ENCODE measurements at regions not wholly inside any gene's neighbourhood (a gene's known extent, or its start where the extent isn't known, plus 50 kb on each side); places are given as distances from the start of the nearest gene placed in this dataset.

GRCh38 chr22:49042877-49043859 lies 784.5 kb downstream of the BRD1 start:
- Histone ChIP-seq H3K4me1 (ENCODE audit: control insufficient read depth in 1 of 2, insufficient read depth in 2 of 2, low read length in 2 of 2) (no peaks in the 10 kb centered on the region), H3K9me3 (ENCODE audit: control insufficient read depth in 1 of 2, low read length in 2 of 2) (no peaks in the 10 kb centered on the region), H3K27ac (ENCODE audit: low read depth, low read length) (no peak overlapping the region), H3K27me3 (ENCODE audit: control insufficient read depth in 1 of 2, insufficient read depth in 2 of 2, low read length in 2 of 2) (no peaks in the 10 kb centered on the region), H3K4me3 (ENCODE audit: low read depth in 1 of 2, low read length in 2 of 2) (no peak overlapping the region), H3K9ac (ENCODE audit: low read depth in 1 of 2, low read length in 2 of 2) (no peak overlapping the region), H3K36me3 (ENCODE audit: control insufficient read depth in 1 of 2, insufficient read depth in 2 of 2, low read length in 2 of 2) (no peaks in the 10 kb centered on the region)

- no peaks in the 10 kb centered on the region for H3K9me3 ChIP-seq (ENCODE audit: control insufficient read depth in 1 of 2, low read length in 2 of 2)
- H3K4me1 ChIP-seq (ENCODE audit: control insufficient read depth in 1 of 2, insufficient read depth in 2 of 2, low read length in 2 of 2), result no peaks in the 10 kb centered on the region
- no peak overlapping the region for H3K27ac ChIP-seq (ENCODE audit: low read depth, low read length)
- H3K27me3 ChIP-seq (ENCODE audit: control insufficient read depth in 1 of 2, insufficient read depth in 2 of 2, low read length in 2 of 2), result no peaks in the 10 kb centered on the region
- H3K36me3 ChIP-seq (ENCODE audit: control insufficient read depth in 1 of 2, insufficient read depth in 2 of 2, low read length in 2 of 2), result no peaks in the 10 kb centered on the region
- H3K4me3 ChIP-seq (ENCODE audit: low read depth in 1 of 2, low read length in 2 of 2), result no peak overlapping the region
- no peak overlapping the region for H3K9ac ChIP-seq (ENCODE audit: low read depth in 1 of 2, low read length in 2 of 2)
Measured at GRCh38 chr22:49042066-49042465, 785.6 kb downstream of the BRD1 start.

GRCh38 chr22:49040754-49041467 lies 786.8 kb downstream of the BRD1 start:
- Histone ChIP-seq H3K4me3 (ENCODE audit: low read depth in 1 of 2, low read length in 2 of 2) (no peak overlapping the region), H3K27ac (ENCODE audit: low read depth, low read length) (no peak overlapping the region)

GRCh38 chr22:49040111-49040510 lies 787.6 kb downstream of the BRD1 start:
- Histone ChIP-seq H3K4me3 (ENCODE audit: low read depth in 1 of 2, low read length in 2 of 2) (no peak overlapping the region), H3K27me3 (ENCODE audit: control insufficient read depth in 1 of 2, insufficient read depth in 2 of 2, low read length in 2 of 2) (no peaks in the 10 kb centered on the region), H3K27ac (ENCODE audit: low read depth, low read length) (no peak overlapping the region), H3K4me1 (ENCODE audit: control insufficient read depth in 1 of 2, insufficient read depth in 2 of 2, low read length in 2 of 2) (no peaks in the 10 kb centered on the region), H3K36me3 (ENCODE audit: control insufficient read depth in 1 of 2, insufficient read depth in 2 of 2, low read length in 2 of 2) (no peaks in the 10 kb centered on the region), H3K9me3 (ENCODE audit: control insufficient read depth in 1 of 2, low read length in 2 of 2) (no peaks in the 10 kb centered on the region), H3K9ac (ENCODE audit: low read depth in 1 of 2, low read length in 2 of 2) (no peak overlapping the region)

More at GRCh38 chr22:49040754-49041467, 786.8 kb downstream of the BRD1 start:
- Histone ChIP-seq H3K9me3 (ENCODE audit: control insufficient read depth in 1 of 2, low read length in 2 of 2) (no peaks in the 10 kb centered on the region), H3K9ac (ENCODE audit: low read depth in 1 of 2, low read length in 2 of 2) (no peak overlapping the region), H3K36me3 (ENCODE audit: control insufficient read depth in 1 of 2, insufficient read depth in 2 of 2, low read length in 2 of 2) (no peaks in the 10 kb centered on the region), H3K4me1 (ENCODE audit: control insufficient read depth in 1 of 2, insufficient read depth in 2 of 2, low read length in 2 of 2) (no peaks in the 10 kb centered on the region), H3K27me3 (ENCODE audit: control insufficient read depth in 1 of 2, insufficient read depth in 2 of 2, low read length in 2 of 2) (no peaks in the 10 kb centered on the region)

GRCh38 chr22:49039625-49040024 lies 788.0 kb downstream of the BRD1 start:
- Histone ChIP-seq H3K4me1 (ENCODE audit: control insufficient read depth in 1 of 2, insufficient read depth in 2 of 2, low read length in 2 of 2) (no peaks in the 10 kb centered on the region), H3K9ac (ENCODE audit: low read depth in 1 of 2, low read length in 2 of 2) (no peak overlapping the region), H3K27me3 (ENCODE audit: control insufficient read depth in 1 of 2, insufficient read depth in 2 of 2, low read length in 2 of 2) (no peaks in the 10 kb centered on the region), H3K27ac (ENCODE audit: low read depth, low read length) (no peak overlapping the region), H3K36me3 (ENCODE audit: control insufficient read depth in 1 of 2, insufficient read depth in 2 of 2, low read length in 2 of 2) (no peaks in the 10 kb centered on the region), H3K9me3 (ENCODE audit: control insufficient read depth in 1 of 2, low read length in 2 of 2) (no peaks in the 10 kb centered on the region), H3K4me3 (ENCODE audit: low read depth in 1 of 2, low read length in 2 of 2) (no peak overlapping the region)

- no peak overlapping the region for H3K27ac ChIP-seq (ENCODE audit: low read depth, low read length)
- no peaks in the 10 kb centered on the region for H3K9me3 ChIP-seq (ENCODE audit: control insufficient read depth in 1 of 2, low read length in 2 of 2)
- no peak overlapping the region for H3K9ac ChIP-seq (ENCODE audit: low read depth in 1 of 2, low read length in 2 of 2)
- H3K36me3 ChIP-seq (ENCODE audit: control insufficient read depth in 1 of 2, insufficient read depth in 2 of 2, low read length in 2 of 2), result no peaks in the 10 kb centered on the region
- H3K27me3 ChIP-seq (ENCODE audit: control insufficient read depth in 1 of 2, insufficient read depth in 2 of 2, low read length in 2 of 2), result no peaks in the 10 kb centered on the region
- no peak overlapping the region for H3K4me3 ChIP-seq (ENCODE audit: low read depth in 1 of 2, low read length in 2 of 2)
- H3K4me1 ChIP-seq (ENCODE audit: control insufficient read depth in 1 of 2, insufficient read depth in 2 of 2, low read length in 2 of 2), result no peaks in the 10 kb centered on the region
Measured at GRCh38 chr22:49037701-49038245, 789.9 kb downstream of the BRD1 start.

- Histone ChIP-seq H3K9me3 (ENCODE audit: control insufficient read depth in 1 of 2, low read length in 2 of 2) (no peaks in the 10 kb centered on the region), H3K27me3 (ENCODE audit: control insufficient read depth in 1 of 2, insufficient read depth in 2 of 2, low read length in 2 of 2) (no peaks in the 10 kb centered on the region), H3K4me3 (ENCODE audit: low read depth in 1 of 2, low read length in 2 of 2) (no peak overlapping the region), H3K27ac (ENCODE audit: low read depth, low read length) (no peak overlapping the region), H3K9ac (ENCODE audit: low read depth in 1 of 2, low read length in 2 of 2) (no peak overlapping the region), H3K36me3 (ENCODE audit: control insufficient read depth in 1 of 2, insufficient read depth in 2 of 2, low read length in 2 of 2) (no peaks in the 10 kb centered on the region), H3K4me1 (ENCODE audit: control insufficient read depth in 1 of 2, insufficient read depth in 2 of 2, low read length in 2 of 2) (no peaks in the 10 kb centered on the region)
Measured at GRCh38 chr22:49036513-49036912, 791.2 kb downstream of the BRD1 start.

GRCh38 chr22:49035818-49036457 lies 791.7 kb downstream of the BRD1 start:
- H3K36me3 ChIP-seq (ENCODE audit: control insufficient read depth in 1 of 2, insufficient read depth in 2 of 2, low read length in 2 of 2), result no peaks in the 10 kb centered on the region

GRCh38 chr22:49034836-49035817 lies 792.5 kb downstream of the BRD1 start:
- no peaks in the 10 kb centered on the region for H3K36me3 ChIP-seq (ENCODE audit: control insufficient read depth in 1 of 2, insufficient read depth in 2 of 2, low read length in 2 of 2)
- no peak overlapping the region for H3K27ac ChIP-seq (ENCODE audit: low read depth, low read length)
- no peak overlapping the region for H3K9ac ChIP-seq (ENCODE audit: low read depth in 1 of 2, low read length in 2 of 2)
- H3K4me3 ChIP-seq (ENCODE audit: low read depth in 1 of 2, low read length in 2 of 2), result no peak overlapping the region
- no peaks in the 10 kb centered on the region for H3K4me1 ChIP-seq (ENCODE audit: control insufficient read depth in 1 of 2, insufficient read depth in 2 of 2, low read length in 2 of 2)
- no peaks in the 10 kb centered on the region for H3K27me3 ChIP-seq (ENCODE audit: control insufficient read depth in 1 of 2, insufficient read depth in 2 of 2, low read length in 2 of 2)
- H3K9me3 ChIP-seq (ENCODE audit: control insufficient read depth in 1 of 2, low read length in 2 of 2), result no peaks in the 10 kb centered on the region

More at GRCh38 chr22:49035818-49036457, 791.7 kb downstream of the BRD1 start:
- Histone ChIP-seq H3K4me1 (ENCODE audit: control insufficient read depth in 1 of 2, insufficient read depth in 2 of 2, low read length in 2 of 2) (no peaks in the 10 kb centered on the region), H3K9ac (ENCODE audit: low read depth in 1 of 2, low read length in 2 of 2) (no peak overlapping the region), H3K9me3 (ENCODE audit: control insufficient read depth in 1 of 2, low read length in 2 of 2) (no peaks in the 10 kb centered on the region), H3K4me3 (ENCODE audit: low read depth in 1 of 2, low read length in 2 of 2) (no peak overlapping the region), H3K27me3 (ENCODE audit: control insufficient read depth in 1 of 2, insufficient read depth in 2 of 2, low read length in 2 of 2) (no peaks in the 10 kb centered on the region), H3K27ac (ENCODE audit: low read depth, low read length) (no peak overlapping the region)

Data from duodenal mucosa (tissue), 2 donors.